C4-2B (cell line): ENCODE measurements at regions not wholly inside any gene's neighbourhood (a gene's known extent, or its start where the extent isn't known, plus 50 kb on each side); places are given as distances from the start of the nearest gene placed in this dataset.

Source experiments
- H3K27ac ChIP-seq: fragments of 450-650 bp; 2 replicates; pipeline ENCODE4 v1.5.1; 2017
- CTCF ChIP-seq: fragments of 450-650 bp; conservative IDR thresholded peaks from 2 replicates; pipeline ENCODE4 v1.5.1; 2017; ENCODE audit warnings: mild to moderate bottlenecking
- ZFX ChIP-seq: fragments of 450-650 bp; IDR thresholded peaks from 2 replicates; pipeline ENCODE4 v1.6.1; 2017

DNA sequence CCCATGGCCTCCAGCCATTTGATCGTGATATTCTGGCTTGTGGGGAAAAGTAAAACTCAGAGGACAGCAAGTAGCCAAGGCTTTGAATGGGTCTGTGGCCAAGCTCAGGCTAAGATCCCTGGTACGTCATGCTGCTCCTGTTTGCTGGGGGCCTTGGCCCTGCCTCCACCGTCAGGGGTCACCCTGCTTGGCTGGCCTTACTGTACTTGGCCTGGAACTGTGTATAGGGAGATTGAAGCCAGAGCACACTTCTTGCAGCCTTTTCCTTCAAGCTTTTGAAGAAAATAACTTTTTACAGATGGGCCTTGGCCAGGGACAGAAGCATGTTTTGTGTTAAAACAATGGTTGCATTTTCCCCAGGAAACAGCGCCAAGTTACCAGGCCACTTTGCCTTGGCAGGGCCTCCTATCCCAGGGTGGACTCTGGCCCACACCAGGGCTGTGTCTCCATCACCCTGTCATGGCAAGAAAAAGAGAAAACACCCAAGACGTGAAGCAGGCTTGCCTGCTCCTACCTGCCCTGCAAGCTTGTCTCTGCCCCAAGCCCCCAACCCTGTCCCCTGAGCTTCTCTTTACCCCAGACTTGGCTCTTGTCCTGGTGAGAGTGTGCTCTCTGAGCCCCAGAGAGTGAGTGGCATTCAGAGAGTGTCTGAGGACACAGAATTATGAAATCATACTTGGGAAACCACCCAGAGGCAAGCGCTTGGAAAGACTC, 286.9 kb downstream of the GADD45G start:
- peak overlapping the region; percentile 10; the same call in 1 of the 2 replicates for H3K27ac ChIP-seq
- TF ChIP-seq ZFX (no peak), CTCF (no peak)

- no peak overlapping the region for H3K27ac ChIP-seq
- TF ChIP-seq CTCF (no peak), ZFX (no peak)
Measured at GRCh38 chr9:89892920-89893319, 288.1 kb downstream of the GADD45G start.

- no peak overlapping the region for H3K27ac ChIP-seq
- TF ChIP-seq ZFX (no peak), CTCF (no peak)
Measured at GRCh38 chr9:89893886-89894285, 289.1 kb downstream of the GADD45G start.

DNA sequence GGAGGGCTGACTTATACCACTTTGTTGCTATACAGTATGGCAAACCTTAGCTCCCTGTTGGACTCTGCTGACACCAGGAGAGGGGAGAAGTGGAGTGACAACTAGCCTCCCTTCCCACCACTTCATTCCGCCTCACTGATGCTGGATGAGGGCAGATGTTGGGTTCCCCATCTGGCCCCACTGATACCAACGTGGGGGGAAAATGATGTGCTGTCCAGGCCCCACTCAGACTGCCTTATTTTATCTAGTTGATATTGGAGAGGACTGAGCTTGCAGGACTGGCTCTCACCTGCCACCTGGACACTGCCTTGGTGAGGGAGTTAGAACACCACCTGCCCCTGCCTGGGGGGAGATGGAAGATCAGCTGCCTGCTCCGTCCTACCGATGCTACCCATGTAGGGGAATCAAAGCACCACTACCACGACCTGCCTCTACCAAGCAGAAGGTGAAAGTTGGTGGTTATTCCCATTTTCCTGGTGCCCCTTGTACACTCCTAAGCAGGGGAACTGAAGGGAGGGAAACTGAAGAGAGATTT, 292.1 kb downstream of the GADD45G start:
- no peak overlapping the region for H3K27ac ChIP-seq
- TF ChIP-seq CTCF (no peak), ZFX (no peak)

DNA sequence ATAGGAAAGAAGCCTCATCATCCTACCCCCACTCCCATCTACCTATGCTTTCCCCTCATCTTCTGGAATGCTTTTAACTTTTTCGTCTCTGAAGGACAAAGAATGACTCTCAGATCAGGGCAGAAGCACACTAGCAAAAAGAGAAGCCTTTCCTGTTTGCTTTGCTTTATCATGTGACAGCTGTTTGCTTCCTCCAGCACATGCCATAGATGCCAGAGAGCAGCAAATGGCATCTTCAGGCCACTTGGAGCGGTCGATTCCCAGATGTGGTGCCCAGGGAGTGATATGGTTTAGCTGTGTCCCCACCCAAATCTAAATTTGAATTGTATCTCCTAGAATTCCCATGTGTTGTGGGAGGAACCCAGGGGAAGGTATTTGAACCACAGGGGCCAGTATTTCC, 294.8 kb downstream of the GADD45G start:
- no peak overlapping the region for H3K27ac ChIP-seq
- no peak for TF ChIP-seq ZFX
- no peak for TF ChIP-seq CTCF

DNA sequence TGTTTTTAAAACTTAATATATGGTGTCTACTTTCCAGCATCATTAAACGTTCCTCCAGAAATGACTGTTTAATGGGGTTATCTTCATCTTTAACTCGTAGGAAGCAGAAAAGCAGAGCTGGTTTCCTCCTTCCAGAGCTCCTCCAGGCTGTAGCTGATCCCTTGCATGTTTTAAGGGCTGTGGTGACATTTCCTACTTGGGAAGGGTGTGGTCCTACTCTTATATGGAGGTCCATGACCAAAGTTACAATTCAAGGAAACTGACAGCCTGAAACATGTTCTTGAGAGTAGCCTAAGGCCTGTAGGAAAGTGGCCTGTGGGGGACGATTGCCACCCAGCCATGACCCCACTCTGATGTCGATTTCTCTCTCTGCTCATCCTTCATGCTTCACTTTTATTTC, 297.1 kb downstream of the GADD45G start:
- no peak for TF ChIP-seq ZFX
- TF ChIP-seq CTCF, result no peak
- H3K27ac ChIP-seq, result no peak overlapping the region

DNA sequence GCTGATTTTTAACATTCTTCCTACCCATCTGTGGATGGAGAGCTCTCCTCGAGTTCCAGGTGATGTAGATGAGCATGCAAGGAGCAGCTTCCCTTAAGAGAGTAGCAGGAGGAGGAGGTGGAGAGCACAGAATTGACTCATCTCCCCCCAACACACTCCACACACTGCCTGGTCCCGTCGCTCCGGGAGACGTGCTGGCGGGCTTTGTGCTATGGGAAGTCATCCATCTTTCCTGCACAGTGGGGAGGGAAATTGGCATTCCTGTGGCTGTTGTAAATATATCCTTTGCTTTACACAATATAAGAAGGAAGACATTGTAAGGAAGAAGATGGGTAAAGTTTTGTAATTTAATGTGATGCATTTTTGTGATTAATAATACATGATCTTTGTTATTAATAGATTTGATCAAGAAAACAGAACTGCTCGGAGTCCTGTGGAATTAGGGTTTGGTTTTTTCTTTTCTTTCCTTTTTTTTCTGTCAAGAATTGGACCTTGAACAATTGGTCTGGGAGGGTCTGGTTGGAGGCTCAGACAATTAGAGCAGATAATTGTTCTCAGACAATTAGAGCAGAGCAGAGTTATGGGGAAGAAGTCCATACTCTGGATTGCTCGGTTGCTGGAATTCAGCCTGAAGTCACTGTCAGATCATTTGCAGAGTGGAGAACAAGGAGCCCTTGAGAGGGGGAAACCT, 297.8 kb downstream of the GADD45G start:
- TF ChIP-seq CTCF (no peak), ZFX (no peak)
- no peak overlapping the region for H3K27ac ChIP-seq
